H9 (cell line): ENCODE measurements at regions not wholly inside any gene's neighbourhood (a gene's known extent, or its start where the extent isn't known, plus 50 kb on each side); places are given as distances from the start of the nearest gene placed in this dataset.

Source experiments
- DNase-seq: peaks from one replicate; pipeline ENCODE4 v3.0.0-alpha.2; 2017
- H2AFZ ChIP-seq: one replicate; pipeline ENCODE4 v1.6.1; 2013; ENCODE audit warnings: mild to moderate bottlenecking, low read length, control low read depth, moderate library complexity
- H2AK5ac ChIP-seq: 2 replicates; pipeline ENCODE4 v1.6.1; 2013; ENCODE audit warnings: low read length, control low read depth, mixed read lengths; ENCODE audit not compliant: insufficient read length
- H2BK120ac ChIP-seq: one replicate; pipeline ENCODE4 v1.6.1; 2013; ENCODE audit warnings: low read depth, mild to moderate bottlenecking, low read length, control low read depth, inconsistent platforms; ENCODE audit not compliant: poor library complexity, severe bottlenecking
- H2BK12ac ChIP-seq: 2 replicates; pipeline ENCODE4 v1.6.1; 2013; ENCODE audit warnings: low read length, control low read depth, mixed read lengths, low read depth; ENCODE audit not compliant: insufficient read length
- H2BK15ac ChIP-seq: 2 replicates; pipeline ENCODE4 v1.6.1; 2013; ENCODE audit warnings: low read depth, low read length, control low read depth
- H2BK20ac ChIP-seq: one replicate; pipeline ENCODE4 v1.6.1; 2013; ENCODE audit warnings: low read depth, mild to moderate bottlenecking, low read length, control low read depth, inconsistent platforms; ENCODE audit not compliant: poor library complexity, severe bottlenecking
- H2BK5ac ChIP-seq: 2 replicates; pipeline ENCODE4 v1.6.1; 2013; ENCODE audit warnings: low read length, control low read depth, mixed read lengths; ENCODE audit not compliant: insufficient read length
- H3K14ac ChIP-seq: 2 replicates; pipeline ENCODE4 v1.6.1; 2013; ENCODE audit warnings: low read length, control low read depth; ENCODE audit not compliant: insufficient read depth
- H3K18ac ChIP-seq: 2 replicates; pipeline ENCODE4 v1.6.1; 2013; ENCODE audit warnings: low read depth, mild to moderate bottlenecking, mixed read lengths, low read length, control low read depth; ENCODE audit not compliant: insufficient read length
- H3K23ac ChIP-seq: 2 replicates; pipeline ENCODE4 v1.6.1; 2013; ENCODE audit warnings: low read length, control low read depth, mixed read lengths, low read depth; ENCODE audit not compliant: insufficient read length
- H3K23me2 ChIP-seq: 2 replicates; pipeline ENCODE4 v1.6.1; 2013; ENCODE audit warnings: low read depth, mild to moderate bottlenecking, mixed read lengths, low read length, control low read depth; ENCODE audit not compliant: insufficient read length, poor library complexity, severe bottlenecking
- H3K27ac ChIP-seq: 2 replicates; pipeline ENCODE4 v1.5.1; 2013; ENCODE audit warnings: low read length, control low read depth, mixed read lengths, low read depth; ENCODE audit not compliant: insufficient read length
- H3K27me3 ChIP-seq: 2 replicates; pipeline ENCODE4 v1.6.1; 2013; ENCODE audit warnings: low read length, control low read depth, inconsistent platforms; ENCODE audit not compliant: insufficient read depth
- H3K4ac ChIP-seq: 2 replicates; pipeline ENCODE4 v1.6.1; 2013; ENCODE audit warnings: low read depth, mild to moderate bottlenecking, control low read depth, inconsistent platforms, low read length, moderate library complexity
- H3K4me1 ChIP-seq: 2 replicates; pipeline ENCODE4 v1.6.1; 2013; ENCODE audit warnings: low read length, control low read depth, inconsistent platforms; ENCODE audit not compliant: insufficient read depth
- H3K4me2 ChIP-seq: 2 replicates; pipeline ENCODE4 v1.6.1; 2013; ENCODE audit warnings: low read length, control low read depth, mixed read lengths; ENCODE audit not compliant: insufficient read length, insufficient read depth
- H3K56ac ChIP-seq: 2 replicates; pipeline ENCODE4 v1.6.1; 2013; ENCODE audit warnings: low read depth, mild to moderate bottlenecking, mixed read lengths, low read length, control low read depth; ENCODE audit not compliant: insufficient read length
- H3K79me1 ChIP-seq: 2 replicates; pipeline ENCODE4 v1.6.1; 2013; ENCODE audit warnings: low read depth, mild to moderate bottlenecking, moderate library complexity, low read length, control low read depth, inconsistent platforms; ENCODE audit not compliant: insufficient read depth, poor library complexity, severe bottlenecking
- H3K79me2 ChIP-seq: 2 replicates; pipeline ENCODE4 v1.6.1; 2013; ENCODE audit warnings: low read length, control low read depth, inconsistent platforms; ENCODE audit not compliant: insufficient read depth
- H3K9ac ChIP-seq: 2 replicates; pipeline ENCODE4 v1.6.1; 2013; ENCODE audit warnings: low read length, control low read depth, mixed read lengths; ENCODE audit not compliant: insufficient read length; ENCODE audit errors: extremely low read depth
- H3K9me3 ChIP-seq: one replicate; pipeline ENCODE4 v1.6.1; 2013; ENCODE audit warnings: low read depth, low read length, inconsistent platforms; ENCODE audit not compliant: control insufficient read depth
- H3T11ph ChIP-seq: one replicate; pipeline ENCODE4 v1.6.1; 2013; ENCODE audit warnings: mild to moderate bottlenecking, low read length, control low read depth, inconsistent platforms
- H4K20me1 ChIP-seq: one replicate; pipeline ENCODE4 v1.6.1; 2013; ENCODE audit not compliant: control insufficient read depth, insufficient read length, insufficient read depth
- H4K5ac ChIP-seq: 2 replicates; pipeline ENCODE4 v1.6.1; 2013; ENCODE audit warnings: low read depth, mild to moderate bottlenecking, mixed read lengths, low read length, control low read depth; ENCODE audit not compliant: insufficient read length
- H4K8ac ChIP-seq: replicated peaks from 2 replicates; pipeline ENCODE4 v1.6.1; 2013; ENCODE audit warnings: low read length, control low read depth, mixed read lengths, low read depth; ENCODE audit not compliant: insufficient read length
- H4K91ac ChIP-seq: 2 replicates; pipeline ENCODE4 v1.6.1; 2013; ENCODE audit warnings: low read depth, mild to moderate bottlenecking, moderate library complexity, mixed read lengths, low read length, control low read depth; ENCODE audit not compliant: insufficient read length
- H3K27ac Mint-ChIP-seq, 3 experiments: 2 replicates in 2 of 3; 3 replicates in 1 of 3; pipeline ENCODE4 v1.8.0; 2020 to 2021; ENCODE audit warnings: mixed read lengths in 3 of 3, mild to moderate bottlenecking in 1 of 3, moderate library complexity in 1 of 3
- H3K27me3 Mint-ChIP-seq: 2 replicates; pipeline ENCODE4 v1.8.0; 2021; ENCODE audit warnings: low read depth, mild to moderate bottlenecking, moderate library complexity, mixed read lengths
- H3K36me3 Mint-ChIP-seq, 3 experiments: 2 replicates in 2 of 3; 3 replicates in 1 of 3; pipeline ENCODE4 v1.8.0; 2020 to 2021; ENCODE audit warnings: low read depth in 3 of 3, mixed read lengths in 3 of 3; ENCODE audit not compliant: insufficient read depth in 1 of 3
- H3K4me1 Mint-ChIP-seq, 2 experiments: 2 replicates each; pipeline ENCODE4 v1.8.0; 2020; ENCODE audit warnings: mixed read lengths in 2 of 2
- H3K4me3 Mint-ChIP-seq, 2 experiments: 2 replicates in 1 of 2; 3 replicates in 1 of 2; pipeline ENCODE4 v1.8.0; 2020 to 2021; ENCODE audit warnings: mild to moderate bottlenecking in 2 of 2, mixed read lengths in 2 of 2, moderate library complexity in 1 of 2
- H3K9me3 Mint-ChIP-seq, 2 experiments: 2 replicates in 1 of 2; 3 replicates in 1 of 2; pipeline ENCODE4 v1.8.0; 2020; ENCODE audit warnings: mild to moderate bottlenecking in 2 of 2, mixed read lengths in 2 of 2, moderate library complexity in 1 of 2
- TF ChIP-seq, protein P1 (sequence below): fragments of 200-600 bp; sonication (generic); conservative IDR thresholded peaks from 3 replicates; pipeline ENCODE4 v1.8.0; 2021; ENCODE audit warnings: antibody characterized with exemption, mild to moderate bottlenecking

DNA sequence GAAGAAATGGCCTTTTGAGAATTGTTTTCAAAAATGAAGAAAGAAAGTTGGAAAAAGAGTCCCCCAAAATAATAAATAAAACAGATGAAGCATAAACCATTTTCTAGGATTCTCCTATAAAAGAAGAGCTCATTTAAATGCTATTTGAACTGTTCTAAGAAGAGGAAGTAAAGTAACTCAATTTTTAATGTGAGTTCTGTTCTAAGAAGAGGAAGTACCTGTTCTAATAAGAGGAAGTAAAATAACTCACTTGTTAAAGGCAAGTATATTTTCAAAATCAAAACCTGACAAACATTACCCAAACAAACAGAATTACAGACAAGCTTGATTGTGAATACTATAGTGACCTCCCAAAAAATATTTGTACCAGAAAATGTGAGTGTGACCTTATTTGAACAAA, 1326.3 kb downstream of the C4orf33 start:
- H4K20me1 ChIP-seq = no peaks in the 10 kb centered on the region
- H3K79me1 ChIP-seq = no peaks in the 10 kb centered on the region
- TF ChIP-seq, protein P1, sequence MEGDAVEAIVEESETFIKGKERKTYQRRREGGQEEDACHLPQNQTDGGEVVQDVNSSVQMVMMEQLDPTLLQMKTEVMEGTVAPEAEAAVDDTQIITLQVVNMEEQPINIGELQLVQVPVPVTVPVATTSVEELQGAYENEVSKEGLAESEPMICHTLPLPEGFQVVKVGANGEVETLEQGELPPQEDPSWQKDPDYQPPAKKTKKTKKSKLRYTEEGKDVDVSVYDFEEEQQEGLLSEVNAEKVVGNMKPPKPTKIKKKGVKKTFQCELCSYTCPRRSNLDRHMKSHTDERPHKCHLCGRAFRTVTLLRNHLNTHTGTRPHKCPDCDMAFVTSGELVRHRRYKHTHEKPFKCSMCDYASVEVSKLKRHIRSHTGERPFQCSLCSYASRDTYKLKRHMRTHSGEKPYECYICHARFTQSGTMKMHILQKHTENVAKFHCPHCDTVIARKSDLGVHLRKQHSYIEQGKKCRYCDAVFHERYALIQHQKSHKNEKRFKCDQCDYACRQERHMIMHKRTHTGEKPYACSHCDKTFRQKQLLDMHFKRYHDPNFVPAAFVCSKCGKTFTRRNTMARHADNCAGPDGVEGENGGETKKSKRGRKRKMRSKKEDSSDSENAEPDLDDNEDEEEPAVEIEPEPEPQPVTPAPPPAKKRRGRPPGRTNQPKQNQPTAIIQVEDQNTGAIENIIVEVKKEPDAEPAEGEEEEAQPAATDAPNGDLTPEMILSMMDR = no peak
- no peaks in the 10 kb centered on the region for H3K4me1 ChIP-seq
- H3K9me3 ChIP-seq = no peaks in the 10 kb centered on the region
- no peak overlapping the region for H4K91ac ChIP-seq
- no peak overlapping the region for H2BK20ac ChIP-seq
- H3K4ac ChIP-seq = no peak overlapping the region
- H2AFZ ChIP-seq = no peak overlapping the region
- DNase-seq = no peak
- no peak overlapping the region for H2BK12ac ChIP-seq
- no peak overlapping the region for H3K27ac ChIP-seq
- Mint-ChIP-seq H3K9me3 (no peaks in the 10 kb centered on the region; a peak in 2 of 5 replicates), H3K36me3 (peaks cover 0 to 2% (median 0%) of the 10 kb centered on the region in 3 experiments; a peak in 1 of 7 replicates), H3K4me1 (no peaks in the 10 kb centered on the region), H3K27me3 (no peaks in the 10 kb centered on the region), H3K27ac (no peak overlapping the region), H3K4me3 (no peak overlapping the region)
- no peak overlapping the region for H2BK120ac ChIP-seq
- H4K8ac ChIP-seq = no peak overlapping the region
- H3K9ac ChIP-seq = no peak overlapping the region
- H3K79me2 ChIP-seq = no peaks in the 10 kb centered on the region
- no peak overlapping the region for H3K4me2 ChIP-seq
- H3K23ac ChIP-seq = no peak overlapping the region
- no peak overlapping the region for H2BK5ac ChIP-seq
- H3T11ph ChIP-seq = no peak overlapping the region
- no peak overlapping the region for H3K18ac ChIP-seq
- no peak overlapping the region for H3K56ac ChIP-seq
- no peak overlapping the region for H2AK5ac ChIP-seq
- H3K23me2 ChIP-seq = no peaks in the 10 kb centered on the region
- H2BK15ac ChIP-seq = no peak overlapping the region
- no peak overlapping the region for H4K5ac ChIP-seq
- H3K14ac ChIP-seq = no peak overlapping the region
- no peaks in the 10 kb centered on the region for H3K27me3 ChIP-seq
